Subcutaneous abdominal adipose tissue (tissue), 5 donors: ENCODE measurements at regions not wholly inside any gene's neighbourhood (a gene's known extent, or its start where the extent isn't known, plus 50 kb on each side); places are given as distances from the start of the nearest gene placed in this dataset.
"Not testable (repeated sequence)": the region's sequence is repeated elsewhere in the genome, so short reads cannot be mapped to it uniquely, and the experiment has no call there.

Experiments used
- H3K27ac ChIP-seq: one replicate; pipeline ENCODE4 v1.7.0; 2013; ENCODE audit warnings: low read depth, mild to moderate bottlenecking, inconsistent platforms, low read length, moderate library complexity
- H3K27me3 ChIP-seq, 5 donors: one replicate each; pipeline ENCODE4 v1.7.0; 2013; ENCODE audit warnings: low read length in 5 of 5, inconsistent platforms in 1 of 5; ENCODE audit not compliant: control insufficient read depth in 5 of 5, insufficient read depth in 4 of 5
- H3K36me3 ChIP-seq, 5 donors: one replicate each; pipeline ENCODE4 v1.7.0; 2013; ENCODE audit warnings: low read length in 5 of 5; ENCODE audit not compliant: control insufficient read depth in 5 of 5, insufficient read depth in 5 of 5
- H3K4me1 ChIP-seq, 5 donors: one replicate each; pipeline ENCODE4 v1.7.0; 2013; ENCODE audit warnings: low read length in 5 of 5, mild to moderate bottlenecking in 3 of 5, moderate library complexity in 1 of 5; ENCODE audit not compliant: control insufficient read depth in 5 of 5, insufficient read depth in 5 of 5
- H3K4me3 ChIP-seq, 5 donors: one replicate each; pipeline ENCODE4 v1.7.0; 2013; ENCODE audit warnings: low read length in 5 of 5, low read depth in 1 of 5
- H3K9ac ChIP-seq, 5 donors: one replicate each; pipeline ENCODE4 v1.7.0; 2013; ENCODE audit warnings: low read length in 5 of 5, mild to moderate bottlenecking in 4 of 5, moderate library complexity in 3 of 5
- H3K9me3 ChIP-seq, 5 donors: one replicate each; pipeline ENCODE4 v1.7.0; 2013; ENCODE audit warnings: low read length in 5 of 5; ENCODE audit not compliant: control insufficient read depth in 5 of 5
- donor health status: healthy.
- donor health status: healthy.
- donor health status: healthy.
- donor health status: healthy.
- donor health status: healthy.

DNA sequence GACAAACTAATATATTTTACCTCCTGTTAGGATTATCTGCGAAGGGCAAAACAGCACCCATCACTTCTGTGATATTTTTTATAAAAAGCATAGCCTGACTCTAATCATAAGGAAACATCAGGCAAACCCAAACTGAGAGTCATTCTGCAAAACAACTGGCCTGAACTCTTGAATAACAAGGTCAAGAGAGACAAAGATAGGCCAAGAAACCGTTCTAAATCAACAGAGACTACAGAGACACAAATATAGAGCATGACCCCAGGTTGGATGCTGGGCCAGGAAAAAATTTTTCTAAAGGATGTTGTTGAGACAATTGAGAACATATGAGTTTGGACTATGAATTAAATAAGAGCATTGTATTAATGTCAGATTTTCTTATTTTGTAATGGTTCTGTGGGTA lies 384.9 kb downstream of the NFIB start:
- H3K9me3 ChIP-seq: no peaks in the 10 kb centered on the region
- H3K4me3 ChIP-seq: no peak overlapping the region
- H3K4me1 ChIP-seq: peaks cover 0 to 16% (median 9%) of the 10 kb centered on the region in 5 donors
- no peaks in the 10 kb centered on the region for H3K27me3 ChIP-seq
- no peak overlapping the region for H3K9ac ChIP-seq
- H3K36me3 ChIP-seq: no peaks in the 10 kb centered on the region
- H3K27ac ChIP-seq: no peak overlapping the region

GRCh38 chr9:13923381-13923780 lies 390.6 kb downstream of the NFIB start:
- H3K9me3 ChIP-seq: no peaks in the 10 kb centered on the region
- no peaks in the 10 kb centered on the region for H3K27me3 ChIP-seq
- no peak overlapping the region for H3K9ac ChIP-seq
- H3K4me3 ChIP-seq: no peak overlapping the region
- no peaks in the 10 kb centered on the region for H3K36me3 ChIP-seq
- no peak overlapping the region for H3K27ac ChIP-seq
- H3K4me1 ChIP-seq: peaks cover 0 to 16% (median 3%) of the 10 kb centered on the region in 5 donors

DNA sequence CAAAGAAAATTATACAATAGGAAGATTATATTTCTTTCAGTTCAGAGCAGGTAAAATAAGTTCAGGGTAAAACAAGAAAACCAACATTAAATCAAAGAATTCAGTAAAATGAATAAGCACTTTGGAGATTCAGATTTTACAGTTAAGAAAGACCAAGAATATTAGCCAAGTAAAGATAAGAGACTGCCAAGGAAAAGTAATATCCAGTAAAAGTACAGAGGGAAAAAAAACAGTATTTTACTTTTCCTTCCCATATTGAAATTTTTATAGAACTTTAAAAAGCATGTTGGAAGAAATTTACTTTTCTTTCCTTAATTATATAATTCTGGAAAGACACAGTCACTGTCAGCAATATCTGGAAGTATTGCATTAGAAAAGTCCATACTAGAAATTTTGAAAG lies 393.4 kb downstream of the NFIB start:
- Histone ChIP-seq H3K9ac (no peak overlapping the region), H3K36me3 (no peaks in the 10 kb centered on the region)

DNA sequence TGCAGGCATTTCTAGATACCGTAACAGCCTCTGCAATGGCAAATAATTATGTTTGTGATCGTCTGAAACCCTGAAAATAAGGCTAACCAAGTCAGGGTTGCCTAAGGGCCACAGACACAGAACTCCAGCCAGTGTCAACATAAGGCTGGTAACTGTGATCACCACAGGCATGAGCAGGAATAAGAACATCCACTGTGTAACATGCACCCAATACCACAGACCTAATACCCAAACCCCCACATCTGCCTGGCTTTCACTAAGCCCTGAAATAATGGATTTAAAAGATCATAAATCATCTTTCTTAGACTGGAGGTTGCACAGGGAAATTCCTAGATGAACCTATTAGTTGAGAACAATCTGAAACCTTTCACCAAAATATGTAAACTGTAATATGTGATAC lies 394.5 kb downstream of the NFIB start:
- peaks cover 0 to 19% (median 3%) of the 10 kb centered on the region in 5 donors for H3K4me1 ChIP-seq
- H3K9ac ChIP-seq: no peak overlapping the region
- H3K36me3 ChIP-seq: no peaks in the 10 kb centered on the region
- H3K4me3 ChIP-seq: no peak overlapping the region
- no peaks in the 10 kb centered on the region for H3K9me3 ChIP-seq
- H3K27ac ChIP-seq: no peak overlapping the region
- no peaks in the 10 kb centered on the region for H3K27me3 ChIP-seq

More for the DNA sequence above, 393.4 kb downstream of the NFIB start:
- Histone ChIP-seq H3K4me1 (peaks cover 0 to 19% (median 3%) of the 10 kb centered on the region in 5 donors), H3K27ac (peak overlapping the region; percentile 80), H3K27me3 (no peaks in the 10 kb centered on the region), H3K4me3 (no peak overlapping the region), H3K9me3 (no peaks in the 10 kb centered on the region)

DNA sequence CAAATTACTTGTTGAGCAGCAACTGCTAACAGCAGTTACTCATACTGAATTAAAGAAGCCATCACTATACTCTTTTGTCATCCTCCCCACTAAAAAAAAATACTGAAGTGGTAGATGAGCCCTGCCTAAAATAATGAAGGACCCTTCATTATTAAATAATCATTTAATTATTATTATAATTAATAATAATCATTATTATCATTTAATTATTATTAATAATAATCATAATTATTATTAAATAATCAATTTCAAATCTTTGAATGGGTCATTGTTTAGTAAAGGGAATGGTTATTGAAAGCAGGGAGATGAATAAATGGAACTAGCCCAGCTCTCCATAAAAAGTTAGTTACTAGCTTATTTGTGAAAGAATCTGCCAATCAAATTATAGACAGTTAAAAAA lies 396.4 kb downstream of the NFIB start:
- no peak overlapping the region for H3K27ac ChIP-seq
- peaks cover 0 to 19% (median 3%) of the 10 kb centered on the region in 5 donors for H3K4me1 ChIP-seq
- H3K4me3 ChIP-seq: no peak overlapping the region
- H3K27me3 ChIP-seq: no peaks in the 10 kb centered on the region
- H3K9me3 ChIP-seq: no peaks in the 10 kb centered on the region
- no peaks in the 10 kb centered on the region for H3K36me3 ChIP-seq
- H3K9ac ChIP-seq: no peak overlapping the region

DNA sequence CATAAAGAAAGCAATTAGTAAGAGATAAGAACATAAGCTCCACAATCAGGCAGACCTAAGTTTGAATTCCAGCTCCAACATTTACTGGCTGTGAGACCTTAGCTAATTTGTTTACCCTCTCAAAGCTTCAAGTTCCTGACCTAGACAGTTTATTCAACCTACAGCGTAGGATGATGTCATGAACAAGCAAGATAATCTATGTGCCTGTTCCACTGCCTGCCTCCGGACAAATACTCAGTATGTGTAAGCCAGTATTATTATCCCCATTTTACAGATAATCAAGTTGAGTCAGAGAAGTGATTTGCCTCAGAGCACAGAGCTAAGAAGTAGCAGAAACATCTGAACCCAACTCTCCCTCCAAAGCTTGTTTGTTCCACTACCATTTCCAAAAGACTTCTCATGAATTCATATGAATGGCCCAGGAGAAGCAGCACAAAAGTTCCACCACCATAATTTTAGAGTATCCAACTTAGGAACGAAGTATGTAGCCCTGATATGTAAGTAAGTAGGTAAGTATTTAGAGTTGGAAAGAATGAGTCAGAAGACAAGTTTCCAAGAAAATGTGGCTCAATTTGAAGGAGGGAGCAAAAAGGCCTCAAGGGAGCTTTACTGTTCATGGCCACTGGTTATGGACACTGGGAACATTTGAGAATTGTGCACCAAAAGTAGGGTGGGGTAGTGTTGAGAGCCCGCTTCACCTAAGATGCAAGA lies 398.2 kb downstream of the NFIB start:
- H3K9me3 ChIP-seq: no peaks in the 10 kb centered on the region
- H3K27ac ChIP-seq: no peak overlapping the region
- no peaks in the 10 kb centered on the region for H3K27me3 ChIP-seq
- H3K4me3 ChIP-seq: no peak overlapping the region
- no peak overlapping the region for H3K9ac ChIP-seq
- peaks cover 0 to 9% (median 0%) of the 10 kb centered on the region in 5 donors for H3K4me1 ChIP-seq
- H3K36me3 ChIP-seq: no peaks in the 10 kb centered on the region

DNA sequence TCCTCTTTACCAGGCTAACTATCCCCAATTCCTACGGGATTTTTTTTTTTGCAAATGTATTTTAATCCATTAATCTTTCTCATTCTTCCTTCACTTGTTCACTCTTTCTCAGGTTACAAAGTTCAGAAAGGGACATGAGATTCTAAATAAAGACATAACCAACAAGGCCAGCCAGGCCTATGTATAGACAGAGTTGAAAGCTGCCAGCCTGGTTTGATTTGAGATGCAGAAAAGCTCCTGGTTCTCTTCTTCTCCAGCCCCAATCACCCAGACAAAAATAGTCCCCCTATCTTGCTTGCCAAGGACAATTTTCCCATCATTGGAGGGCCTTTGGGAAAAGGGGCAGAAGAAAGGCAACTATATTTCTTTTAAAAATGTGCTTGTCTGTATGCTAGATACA lies 398.8 kb downstream of the NFIB start:
- Histone ChIP-seq H3K36me3 (no peaks in the 10 kb centered on the region), H3K4me3 (no peak overlapping the region), H3K4me1 (peaks cover 0 to 6% (median 0%) of the 10 kb centered on the region in 5 donors), H3K27me3 (no peaks in the 10 kb centered on the region), H3K9me3 (no peaks in the 10 kb centered on the region), H3K27ac (no peak overlapping the region), H3K9ac (no peak overlapping the region)

DNA sequence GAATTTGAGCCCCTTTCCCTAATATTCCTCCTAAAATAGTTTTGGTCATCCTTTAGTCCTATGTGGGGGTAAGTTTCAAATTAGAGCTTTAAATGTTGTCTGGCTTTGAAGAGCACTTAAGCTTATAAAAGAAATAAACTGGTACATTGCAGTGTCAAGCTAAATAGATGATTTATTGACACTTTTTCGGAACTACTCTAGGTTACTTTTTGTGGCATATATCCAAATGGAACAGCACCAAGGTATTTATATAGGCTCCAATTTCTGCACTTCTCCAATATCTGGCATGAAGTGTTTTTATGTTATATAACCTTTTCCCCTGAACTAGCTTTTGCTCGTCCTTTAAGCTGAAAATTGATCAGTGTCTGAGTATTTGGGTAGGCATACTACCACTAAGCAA lies 402.5 kb downstream of the NFIB start:
- Histone ChIP-seq H3K4me1 (peaks cover 0 to 4% (median 0%) of the 10 kb centered on the region in 5 donors), H3K9me3 (no peaks in the 10 kb centered on the region), H3K27me3 (no peaks in the 10 kb centered on the region), H3K9ac (no peak overlapping the region), H3K36me3 (no peaks in the 10 kb centered on the region), H3K4me3 (no peak overlapping the region), H3K27ac (no peak overlapping the region)

DNA sequence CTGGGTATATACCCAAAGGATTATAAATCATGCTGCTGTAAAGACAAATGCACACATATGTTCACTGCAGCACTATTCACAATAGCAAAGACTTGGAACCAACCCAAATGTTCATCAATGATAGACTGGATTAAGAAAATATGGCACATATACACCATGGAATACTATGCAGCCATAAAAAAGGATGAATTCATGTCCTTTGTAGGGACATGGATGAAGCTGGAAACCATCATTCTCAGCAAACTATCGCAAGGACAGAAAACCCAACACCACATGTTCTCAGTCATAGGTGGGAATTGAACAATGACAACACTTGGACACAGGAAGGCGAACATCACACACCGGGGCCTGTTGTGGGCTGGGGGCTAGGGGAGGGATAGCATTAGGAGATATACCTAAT lies 406.1 kb downstream of the NFIB start:
- not testable (repeated sequence) for H3K4me1 ChIP-seq, H3K27ac ChIP-seq, H3K9ac ChIP-seq, H3K27me3 ChIP-seq, H3K4me3 ChIP-seq, H3K9me3 ChIP-seq, H3K36me3 ChIP-seq

DNA sequence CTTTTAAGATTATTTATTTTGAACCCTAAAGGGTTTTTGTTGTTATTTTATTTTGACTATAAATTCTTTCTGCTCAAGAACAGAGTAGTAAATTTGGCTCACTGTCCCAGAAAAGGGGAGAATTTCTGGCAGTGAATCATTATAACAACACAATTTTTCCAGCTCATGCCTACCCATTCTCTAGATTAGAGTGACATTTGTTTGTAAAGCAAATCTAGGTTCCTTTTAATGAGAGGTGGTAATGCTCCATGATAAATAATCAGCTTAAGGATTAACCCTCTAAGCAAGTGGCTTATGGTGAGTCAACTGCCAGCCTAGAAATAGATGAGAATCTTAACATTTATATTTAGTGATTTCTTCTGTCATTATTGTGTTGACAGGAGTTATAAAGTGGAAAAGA lies 409.2 kb downstream of the NFIB start:
- no peaks in the 10 kb centered on the region for H3K9me3 ChIP-seq
- H3K27me3 ChIP-seq: no peaks in the 10 kb centered on the region
- H3K4me3 ChIP-seq: no peak overlapping the region
- no peaks in the 10 kb centered on the region for H3K36me3 ChIP-seq
- no peak overlapping the region for H3K9ac ChIP-seq
- no peak overlapping the region for H3K27ac ChIP-seq
- H3K4me1 ChIP-seq: peaks cover 0 to 12% (median 9%) of the 10 kb centered on the region in 5 donors
